KOPT-K1 (cell line): ENCODE measurements at regions not wholly inside any gene's neighbourhood (a gene's known extent, or its start where the extent isn't known, plus 50 kb on each side); places are given as distances from the start of the nearest gene placed in this dataset.

ENCODE experiments used
- H3K27ac ChIP-seq: fragments of 200-600 bp; sonication (generic); 2 replicates; pipeline ENCODE4 v1.5.1; 2016; ENCODE audit warnings: antibody characterized with exemption, mild to moderate bottlenecking, low read depth, low read length; ENCODE audit not compliant: poor library complexity, severe bottlenecking
- H3K36me3 ChIP-seq: fragments of 200-600 bp; sonication (generic); 2 replicates; pipeline ENCODE4 v1.5.1; 2017; ENCODE audit warnings: antibody characterized with exemption, mild to moderate bottlenecking, low read length, moderate library complexity; ENCODE audit not compliant: insufficient read depth
- H3K9me3 ChIP-seq: fragments of 200-600 bp; sonication (generic); 2 replicates; pipeline ENCODE4 v1.5.1; 2017; ENCODE audit warnings: antibody characterized with exemption, low read length, mild to moderate bottlenecking; ENCODE audit not compliant: insufficient read depth, poor library complexity, severe bottlenecking

- Histone ChIP-seq H3K27ac (no peak overlapping the region), H3K36me3 (no peaks in the 10 kb centered on the region), H3K9me3 (no peaks in the 10 kb centered on the region)
These were observed 171.3 kb downstream of the ACTL7B start for GRCh38 chr9:108684288-108685025.

GRCh38 chr9:108683245-108683644 lies 172.5 kb downstream of the ACTL7B start:
- no peaks in the 10 kb centered on the region for H3K36me3 ChIP-seq
- H3K9me3 ChIP-seq: no peaks in the 10 kb centered on the region
- no peak overlapping the region for H3K27ac ChIP-seq

- Histone ChIP-seq H3K27ac (no peak overlapping the region), H3K36me3 (no peaks in the 10 kb centered on the region), H3K9me3 (no peaks in the 10 kb centered on the region)
These were observed 173.8 kb downstream of the ACTL7B start for GRCh38 chr9:108681851-108682590.

- H3K27ac ChIP-seq: no peak overlapping the region
- H3K36me3 ChIP-seq: no peaks in the 10 kb centered on the region
These were observed 174.8 kb downstream of the ACTL7B start for GRCh38 chr9:108680946-108681345.

GRCh38 chr9:108677776-108678175 lies 178.0 kb downstream of the ACTL7B start:
- Histone ChIP-seq H3K27ac (no peak overlapping the region), H3K36me3 (no peaks in the 10 kb centered on the region), H3K9me3 (no peaks in the 10 kb centered on the region)

More at GRCh38 chr9:108680946-108681345, 174.8 kb downstream of the ACTL7B start:
- H3K9me3 ChIP-seq: no peaks in the 10 kb centered on the region

- Histone ChIP-seq H3K36me3 (no peaks in the 10 kb centered on the region), H3K27ac (no peak overlapping the region), H3K9me3 (no peaks in the 10 kb centered on the region)
These were observed 179.4 kb downstream of the ACTL7B start for GRCh38 chr9:108676355-108676754.

- Histone ChIP-seq H3K27ac (no peak overlapping the region), H3K36me3 (no peaks in the 10 kb centered on the region), H3K9me3 (no peaks in the 10 kb centered on the region)
These were observed 180.1 kb downstream of the ACTL7B start for GRCh38 chr9:108675708-108676107.

- no peak overlapping the region for H3K27ac ChIP-seq
These were observed 180.8 kb downstream of the ACTL7B start for GRCh38 chr9:108674766-108675530.

GRCh38 chr9:108673386-108673785 lies 182.4 kb downstream of the ACTL7B start:
- H3K27ac ChIP-seq: no peak overlapping the region
- H3K9me3 ChIP-seq: no peaks in the 10 kb centered on the region
- H3K36me3 ChIP-seq: no peaks in the 10 kb centered on the region

More at GRCh38 chr9:108674766-108675530, 180.8 kb downstream of the ACTL7B start:
- Histone ChIP-seq H3K9me3 (no peaks in the 10 kb centered on the region), H3K36me3 (no peaks in the 10 kb centered on the region)

- H3K27ac ChIP-seq: no peak overlapping the region
- H3K9me3 ChIP-seq: no peaks in the 10 kb centered on the region
- H3K36me3 ChIP-seq: no peaks in the 10 kb centered on the region
These were observed 183.2 kb downstream of the ACTL7B start for GRCh38 chr9:108672475-108673190.

GRCh38 chr9:108671794-108672193 lies 184.0 kb downstream of the ACTL7B start:
- Histone ChIP-seq H3K36me3 (no peaks in the 10 kb centered on the region), H3K9me3 (no peaks in the 10 kb centered on the region), H3K27ac (no peak overlapping the region)

- Histone ChIP-seq H3K36me3 (no peaks in the 10 kb centered on the region), H3K9me3 (no peaks in the 10 kb centered on the region), H3K27ac (no peak overlapping the region)
These were observed 184.6 kb downstream of the ACTL7B start for GRCh38 chr9:108671176-108671575.

GRCh38 chr9:108668938-108669335 lies 186.8 kb downstream of the ACTL7B start:
- H3K36me3 ChIP-seq: no peaks in the 10 kb centered on the region
- H3K27ac ChIP-seq: no peak overlapping the region
- H3K9me3 ChIP-seq: no peaks in the 10 kb centered on the region

- H3K9me3 ChIP-seq: no peaks in the 10 kb centered on the region
- H3K27ac ChIP-seq: no peak overlapping the region
- H3K36me3 ChIP-seq: no peaks in the 10 kb centered on the region
These were observed 187.4 kb downstream of the ACTL7B start for GRCh38 chr9:108668191-108668937.
